GM21717 (cell line): ENCODE measurements at regions not wholly inside any gene's neighbourhood (a gene's known extent, or its start where the extent isn't known, plus 50 kb on each side); places are given as distances from the start of the nearest gene placed in this dataset.
"Not testable (repeated sequence)": the region's sequence is repeated elsewhere in the genome, so short reads cannot be mapped to it uniquely, and the experiment has no call there.

ENCODE experiments used
- ATAC-seq: cut with Tn5 transposase; IDR thresholded peaks from one replicate; pipeline ENCODE4 v1.9.1; 2021; ENCODE audit warnings: mild to moderate bottlenecking, moderate library complexity; ENCODE audit not compliant: unreplicated experiment

DNA sequence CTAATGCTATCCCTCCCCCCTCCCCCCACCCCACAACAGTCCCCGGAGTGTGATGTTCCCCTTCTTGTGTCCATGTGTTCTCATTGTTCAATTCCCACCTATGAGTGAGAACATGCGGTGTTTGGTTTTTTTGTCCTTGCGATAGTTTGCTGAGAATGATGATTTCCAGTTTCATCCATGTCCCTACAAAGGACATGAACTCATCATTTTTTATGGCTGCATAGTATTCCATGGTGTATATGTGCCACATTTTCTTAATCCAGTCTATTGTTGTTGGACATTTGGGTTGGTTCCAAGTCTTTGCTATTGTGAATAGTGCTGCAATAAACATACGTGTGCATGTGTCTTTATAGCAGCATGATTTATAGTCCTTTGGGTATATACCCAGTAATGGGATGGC lies 133.7 kb upstream of the ANK3 start:
- ATAC-seq: not testable (repeated sequence)

DNA sequence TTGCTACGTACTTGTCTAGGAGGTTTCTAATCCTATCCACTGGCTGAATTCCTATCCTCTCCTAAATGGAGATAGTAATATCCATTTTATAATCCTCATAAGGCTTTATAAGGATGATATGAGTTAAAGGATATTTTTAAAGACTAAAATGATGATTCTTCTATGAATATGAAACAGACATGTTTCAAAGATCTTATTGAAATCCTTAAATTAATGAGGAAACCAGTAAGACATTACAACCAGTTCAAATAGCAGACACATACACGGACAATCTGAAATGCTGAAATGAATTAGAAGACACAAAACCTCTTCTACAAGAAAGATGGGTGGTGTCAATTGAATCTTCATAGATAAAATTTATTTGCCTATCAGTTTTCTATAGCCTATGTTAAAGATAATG lies 132.9 kb upstream of the ANK3 start:
- ATAC-seq: no peak

DNA sequence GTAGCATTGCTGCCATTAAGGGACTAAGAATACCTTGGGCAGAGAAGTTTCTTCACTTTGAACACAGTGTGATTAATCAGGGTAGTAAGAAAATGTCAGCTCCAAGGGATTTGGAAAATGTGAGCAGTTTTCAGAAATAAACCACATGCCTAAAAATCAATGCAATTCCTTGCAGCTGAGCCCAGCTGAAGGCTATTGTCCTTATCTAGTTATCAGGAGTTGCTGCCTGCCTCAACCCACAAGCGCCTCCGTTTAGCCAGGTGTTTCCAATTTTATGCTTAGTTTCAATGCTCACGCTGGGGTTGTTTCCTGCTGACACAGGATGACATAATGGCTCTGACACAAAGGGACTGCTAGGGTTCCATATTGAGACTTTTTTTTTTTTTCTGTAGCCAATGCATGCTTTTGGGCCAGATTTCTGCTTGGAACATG lies 132.3 kb upstream of the ANK3 start:
- ATAC-seq: no peak

DNA sequence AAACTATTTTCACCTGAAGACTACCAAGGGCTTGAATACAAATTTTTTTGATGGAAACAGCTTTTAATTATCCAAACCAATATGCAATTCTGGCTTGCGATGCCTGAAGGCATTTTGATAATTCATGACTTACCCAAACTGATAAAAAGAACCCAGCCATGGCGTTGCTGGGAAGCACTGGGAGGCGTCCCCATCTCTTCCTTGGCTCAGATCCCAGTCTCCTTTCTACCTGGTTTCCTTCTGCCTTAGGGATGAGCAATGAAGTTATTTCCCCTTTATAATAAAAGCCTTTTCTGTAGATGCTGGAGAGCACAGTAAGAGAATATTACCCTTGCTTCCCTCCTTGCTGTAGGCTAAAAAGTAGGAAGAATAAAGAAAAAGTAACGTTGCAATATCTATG lies 129.1 kb upstream of the ANK3 start:
- no peak for ATAC-seq

DNA sequence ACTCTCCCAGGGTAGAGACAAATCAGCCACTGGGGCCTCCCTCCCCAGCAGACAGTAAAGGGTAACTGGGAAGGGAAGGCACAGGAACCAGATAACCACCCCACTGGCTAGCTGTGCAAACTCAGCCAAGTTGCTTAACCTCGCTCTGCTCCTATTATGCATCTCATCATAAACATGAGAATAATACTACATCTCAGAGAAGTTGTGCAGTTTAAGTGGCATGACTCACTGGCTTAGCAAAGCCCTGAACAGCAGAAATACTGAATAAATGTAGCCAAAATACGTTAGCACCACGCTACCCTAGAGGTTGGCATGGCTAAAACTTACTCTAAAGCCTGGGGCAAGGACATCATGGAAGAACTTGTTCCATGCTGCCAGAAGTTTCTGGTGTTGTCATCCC lies 128.1 kb upstream of the ANK3 start:
- no peak for ATAC-seq

DNA sequence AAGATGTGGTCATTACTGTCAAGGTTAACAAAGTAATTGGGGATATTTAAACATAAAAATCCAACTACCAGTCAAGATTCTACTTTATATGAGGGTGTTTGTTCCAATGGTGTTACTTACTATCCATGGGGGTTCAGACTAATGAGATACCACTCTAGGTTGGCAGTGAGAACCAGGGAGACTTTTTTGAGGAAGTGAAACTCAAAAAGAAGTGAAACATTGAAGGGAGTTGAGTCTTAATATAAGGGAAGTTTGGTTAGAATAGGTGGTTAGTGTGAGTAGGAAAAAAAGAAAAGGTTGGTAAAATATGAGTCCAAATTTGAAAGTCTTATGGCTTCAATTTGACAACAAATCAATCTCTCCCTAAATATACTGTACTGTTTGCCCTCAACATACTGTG lies 123.6 kb upstream of the ANK3 start:
- peak; percentile 81 for ATAC-seq

DNA sequence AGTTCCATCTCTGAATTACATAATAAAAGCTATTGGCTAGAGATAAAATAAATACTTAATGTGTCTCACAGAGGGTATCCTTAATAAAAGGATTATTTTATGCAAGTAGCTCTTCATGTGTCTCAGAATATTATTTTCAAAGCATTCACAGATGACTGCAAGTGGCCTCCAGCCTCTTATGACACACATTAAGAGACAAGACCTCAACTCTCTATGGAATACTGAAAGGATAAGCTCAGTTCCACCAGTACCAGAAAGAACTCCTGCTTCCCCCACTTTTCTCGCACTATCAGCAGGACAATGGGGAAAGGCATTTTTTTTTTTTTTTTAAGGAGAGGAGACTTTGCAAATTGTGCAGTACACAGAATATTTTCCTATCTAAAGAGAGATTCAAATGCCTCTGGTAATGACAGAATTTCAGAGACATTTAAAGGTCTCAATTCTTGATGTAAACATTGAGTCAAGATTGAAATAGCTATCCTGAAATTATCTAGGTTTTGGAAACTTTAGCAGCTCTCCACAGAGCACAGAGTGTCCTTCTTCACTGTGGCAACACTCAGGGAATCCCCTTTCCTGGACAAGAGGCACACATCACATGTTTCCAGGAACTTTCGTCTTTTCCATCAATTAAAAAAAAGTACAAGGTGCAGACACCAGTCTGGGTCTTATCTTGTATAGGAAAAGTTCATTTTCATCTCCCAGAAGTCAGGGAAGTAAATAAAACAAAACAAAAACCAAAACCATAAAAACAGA lies 122.0 kb upstream of the ANK3 start:
- no peak for ATAC-seq

DNA sequence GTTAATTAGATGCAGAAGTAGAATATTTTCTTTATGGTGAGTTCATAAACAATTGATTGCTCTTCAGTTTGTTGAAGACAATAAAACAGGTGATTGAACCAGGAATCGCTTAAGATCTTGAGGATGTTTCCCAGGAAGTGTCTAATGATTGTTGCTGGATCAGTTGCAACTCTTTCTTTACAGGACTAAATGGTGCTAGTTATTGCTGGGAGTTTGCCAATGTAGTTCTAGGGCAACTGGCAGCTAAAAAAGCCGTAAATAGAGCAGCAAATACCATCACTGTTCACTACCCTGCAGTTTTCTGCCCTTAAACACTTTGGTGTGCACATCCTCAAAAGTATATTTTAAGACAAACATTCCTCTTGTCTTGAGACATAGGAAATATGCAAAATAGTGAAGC lies 119.2 kb upstream of the ANK3 start:
- ATAC-seq: no peak

DNA sequence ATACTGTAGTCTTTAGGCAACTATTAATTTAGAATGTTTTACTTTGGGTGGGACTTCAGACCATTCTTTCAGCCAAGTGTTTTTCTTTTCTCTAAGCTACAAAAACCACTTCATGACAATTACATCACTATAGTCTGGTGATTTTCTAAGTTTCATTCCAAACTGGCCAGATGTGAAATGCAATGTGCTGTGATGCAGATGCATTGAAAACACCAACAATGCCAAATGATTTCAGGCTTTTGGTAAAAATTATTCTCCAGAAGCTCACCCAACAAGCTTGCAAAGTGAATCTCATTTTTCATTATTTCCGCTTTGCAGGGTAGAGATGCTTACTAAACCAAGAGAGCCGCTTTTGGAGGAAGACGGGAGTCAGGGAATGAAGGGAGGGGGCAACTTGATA lies 118.4 kb upstream of the ANK3 start:
- no peak for ATAC-seq

DNA sequence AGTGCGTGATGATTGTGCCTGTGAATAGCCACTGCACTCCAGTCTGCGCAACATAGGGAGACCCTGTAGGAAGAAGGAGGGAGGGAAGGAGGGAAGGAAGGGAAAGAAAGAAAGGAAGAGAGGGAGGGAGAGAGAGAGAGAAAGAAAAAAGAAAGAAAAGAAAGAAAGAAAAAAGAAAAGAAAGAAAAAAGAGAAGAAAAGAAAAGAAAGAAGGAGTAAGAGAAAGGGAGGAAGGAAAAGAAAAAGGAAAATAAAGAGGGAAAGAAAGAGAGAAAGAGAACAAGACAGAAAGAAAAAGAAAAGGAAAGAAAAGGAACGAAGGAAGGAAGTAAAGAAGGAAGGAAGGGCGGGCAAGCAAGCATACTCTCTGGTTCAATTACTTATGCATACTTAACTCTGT lies 112.9 kb upstream of the ANK3 start:
- no peak for ATAC-seq

DNA sequence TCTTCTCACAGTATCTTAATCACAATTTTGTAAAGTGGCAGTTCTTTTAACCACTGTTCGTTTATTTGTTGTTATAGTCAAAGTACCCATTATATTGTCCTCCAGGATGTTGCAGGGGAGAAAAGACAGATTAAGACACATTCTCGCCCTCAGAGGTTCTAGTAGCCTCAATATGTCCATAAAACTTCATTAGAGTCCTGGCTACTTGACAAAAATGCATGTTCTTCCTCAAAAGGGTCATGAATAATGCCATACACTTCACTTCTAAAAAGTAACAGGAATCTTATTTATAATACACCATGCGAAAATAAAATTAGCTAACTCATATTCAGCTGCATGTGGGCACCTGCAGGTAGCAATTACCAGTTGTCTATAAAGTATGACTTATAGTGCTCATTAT lies 109.3 kb upstream of the ANK3 start:
- ATAC-seq: no peak

DNA sequence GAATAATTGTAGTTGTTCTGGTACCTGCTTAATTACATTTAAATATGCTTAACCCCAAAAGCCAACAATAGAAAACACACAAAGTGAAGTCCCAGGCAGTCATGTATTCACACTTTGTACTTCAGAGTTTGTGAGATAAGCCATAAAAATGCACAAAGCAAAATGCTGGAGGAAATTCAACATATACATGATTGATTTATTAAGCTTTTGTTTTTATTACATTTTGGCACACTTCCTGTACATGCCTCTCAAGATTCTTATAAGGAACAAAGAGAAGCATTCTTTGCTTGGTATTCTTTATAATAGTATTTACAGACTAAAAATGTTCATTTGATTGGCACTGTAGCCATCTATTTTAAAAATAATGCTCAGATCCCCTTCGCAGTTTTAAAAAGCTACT lies 107.7 kb upstream of the ANK3 start:
- no peak for ATAC-seq

DNA sequence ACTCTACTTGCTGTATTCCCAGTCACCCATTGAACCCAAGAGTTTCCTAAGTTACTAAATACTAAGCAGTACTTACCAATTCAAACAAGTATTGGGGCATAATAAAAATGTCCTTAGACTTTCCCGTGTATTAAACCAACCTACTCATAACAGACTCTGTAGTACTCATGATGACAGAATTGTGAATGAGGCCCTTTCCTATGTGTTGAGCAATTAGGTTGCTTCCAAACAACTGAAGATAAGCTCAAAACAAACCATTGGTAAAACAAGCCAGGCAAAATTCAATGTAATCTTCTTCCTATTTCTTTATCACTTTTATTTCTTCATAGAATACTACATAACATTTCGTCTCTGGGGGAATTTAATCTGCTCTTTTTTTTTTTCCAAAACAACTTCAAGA lies 106.5 kb upstream of the ANK3 start:
- ATAC-seq: no peak

DNA sequence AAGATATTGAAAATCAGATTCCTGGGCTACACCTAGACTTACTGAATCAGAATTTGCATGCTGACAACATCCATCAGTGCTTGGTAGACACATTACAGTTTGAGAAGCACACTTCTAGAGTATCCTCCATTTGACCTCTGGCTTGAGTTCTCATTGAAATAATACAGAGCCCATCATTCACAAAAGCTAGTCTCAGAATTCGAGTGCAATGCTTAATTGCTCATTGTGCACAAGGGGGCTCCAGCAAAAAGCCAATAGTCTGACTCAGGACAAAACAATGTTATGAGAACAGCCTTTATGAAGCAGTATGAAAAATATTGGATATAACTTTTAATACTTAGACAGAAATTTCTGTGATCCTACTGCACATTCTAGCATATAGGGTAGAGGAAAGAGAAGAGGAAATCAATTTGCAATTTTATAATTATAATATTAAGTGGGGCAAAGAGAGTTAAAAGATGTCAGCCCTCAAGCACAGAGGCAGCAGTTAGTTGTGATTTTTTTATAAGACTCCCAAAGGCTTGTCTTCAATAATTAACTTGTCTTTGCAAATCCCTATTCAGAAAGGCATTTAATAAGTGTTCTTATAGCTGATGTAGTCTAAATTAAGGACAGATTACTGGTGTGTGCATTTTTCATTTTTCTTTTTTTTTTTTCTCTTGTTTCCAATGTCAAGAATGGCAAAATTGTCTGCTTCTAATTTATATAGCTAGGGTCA lies 105.8 kb upstream of the ANK3 start:
- no peak for ATAC-seq

DNA sequence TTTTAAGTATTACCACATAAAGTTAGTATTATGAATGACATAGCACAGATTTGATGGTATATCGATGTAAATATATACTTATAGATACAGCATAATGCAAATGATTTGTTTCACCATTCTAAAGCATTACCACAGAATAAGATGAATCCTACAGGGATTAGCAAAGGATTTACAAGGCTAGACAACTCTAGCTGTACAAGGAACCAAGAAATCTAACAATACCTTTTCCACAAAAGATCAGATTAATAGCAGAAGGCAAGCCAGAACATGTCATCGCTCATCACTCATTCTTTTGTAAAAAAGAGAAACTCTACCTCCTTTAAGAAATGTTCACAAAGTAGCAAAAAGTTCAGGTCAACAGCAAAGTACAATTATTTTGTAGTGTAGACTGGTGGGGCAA lies 105.1 kb upstream of the ANK3 start:
- ATAC-seq: no peak

DNA sequence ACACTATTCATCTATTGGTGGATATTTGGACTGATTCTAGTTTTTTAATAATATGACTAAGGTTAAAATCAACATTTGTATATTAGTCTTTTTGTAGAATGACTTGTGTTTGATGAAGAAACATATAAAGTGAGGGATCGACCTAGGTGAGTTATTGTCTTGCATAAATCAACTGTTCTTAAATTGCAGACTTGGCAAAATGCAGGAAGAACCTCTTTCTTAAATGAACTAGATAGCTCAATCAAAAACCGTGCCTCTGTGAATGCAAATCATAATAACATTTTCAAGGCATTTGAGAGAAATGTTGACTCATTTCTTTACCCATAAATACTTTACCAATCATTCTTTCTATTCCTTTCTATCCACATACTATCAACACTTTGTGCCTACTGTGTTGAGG lies 101.5 kb upstream of the ANK3 start:
- ATAC-seq: no peak

DNA sequence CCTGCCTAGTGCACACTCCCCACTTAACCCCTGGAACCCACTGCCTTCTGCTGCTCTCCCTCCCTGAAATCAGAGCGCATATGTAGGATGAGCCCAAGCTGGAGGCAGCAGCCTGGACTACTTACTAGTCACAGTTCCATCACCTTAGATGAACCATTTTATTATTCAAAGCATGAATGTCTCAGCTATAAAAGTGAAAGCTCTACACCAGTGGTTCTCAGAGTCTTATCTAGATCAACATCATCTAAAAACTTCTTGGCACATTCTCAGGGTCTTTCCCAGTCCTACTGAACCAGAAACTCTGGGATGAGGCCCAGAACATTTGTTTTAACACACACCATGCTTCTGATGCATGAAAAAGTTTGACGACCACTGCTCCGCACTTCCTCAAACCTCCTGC lies 100.3 kb upstream of the ANK3 start:
- no peak for ATAC-seq

DNA sequence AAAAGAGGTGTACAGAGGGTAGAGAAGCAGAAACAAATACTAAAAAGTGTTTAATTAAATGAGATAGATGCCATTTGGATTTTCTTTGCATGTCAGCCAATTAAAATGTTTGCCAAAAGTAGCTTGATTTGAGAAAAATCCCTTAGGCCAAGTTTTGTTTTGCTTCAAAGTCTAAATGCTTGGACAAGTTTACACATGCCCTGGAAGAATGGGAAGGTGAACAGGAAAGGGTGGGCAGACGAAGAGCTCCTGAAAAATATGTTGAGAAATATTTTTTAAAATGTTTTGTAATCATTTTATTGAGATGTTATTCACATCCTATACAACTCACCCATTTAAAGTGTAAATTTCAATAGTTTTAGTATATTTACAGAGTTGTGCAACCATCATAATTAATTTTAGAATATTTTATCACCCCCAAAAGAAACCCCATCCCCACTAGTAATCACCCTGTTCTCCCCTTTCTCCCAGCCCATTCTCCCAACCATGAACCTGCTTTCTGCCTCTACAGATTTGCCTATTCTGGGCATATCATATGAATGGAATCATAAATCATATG lies 98.5 kb upstream of the ANK3 start:
- ATAC-seq: no peak

DNA sequence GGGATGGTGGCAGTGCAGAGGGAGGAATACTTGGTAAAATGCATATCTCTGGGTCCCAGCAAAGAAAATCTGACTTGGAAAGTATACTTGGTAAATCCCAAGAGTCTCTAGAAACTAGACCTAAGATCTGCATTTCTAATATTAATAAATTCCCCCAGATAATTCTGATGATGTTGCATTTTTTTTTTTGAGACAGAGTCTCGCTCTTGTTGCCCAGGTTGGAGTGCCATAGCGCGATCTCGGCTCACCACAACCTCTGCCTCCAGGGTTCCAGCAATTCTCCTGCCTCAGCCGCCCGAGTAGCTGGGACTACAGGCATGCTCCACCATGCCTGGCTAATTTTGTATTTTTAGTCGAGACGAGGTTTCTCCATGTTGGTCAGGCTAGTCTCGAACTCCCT lies 97.9 kb upstream of the ANK3 start:
- ATAC-seq: no peak

DNA sequence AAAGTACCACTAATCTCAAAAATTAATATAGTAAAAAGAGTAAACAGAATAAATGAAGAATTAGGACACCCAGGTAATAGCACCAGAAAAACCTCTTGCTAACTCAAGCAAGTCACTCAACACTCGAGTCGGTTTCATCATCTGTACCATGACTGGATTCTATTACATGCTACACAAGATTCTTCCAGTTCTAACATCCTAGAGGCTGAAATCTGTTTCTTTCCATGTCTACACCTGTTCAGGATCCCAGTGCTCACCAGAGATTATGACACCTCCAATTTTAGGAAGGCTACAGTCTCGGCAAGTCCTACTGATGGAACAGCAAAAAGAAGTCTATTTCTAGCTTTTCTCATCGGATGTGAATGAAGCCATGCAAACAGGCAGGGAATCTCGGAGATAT lies 95.3 kb upstream of the ANK3 start:
- no peak for ATAC-seq

DNA sequence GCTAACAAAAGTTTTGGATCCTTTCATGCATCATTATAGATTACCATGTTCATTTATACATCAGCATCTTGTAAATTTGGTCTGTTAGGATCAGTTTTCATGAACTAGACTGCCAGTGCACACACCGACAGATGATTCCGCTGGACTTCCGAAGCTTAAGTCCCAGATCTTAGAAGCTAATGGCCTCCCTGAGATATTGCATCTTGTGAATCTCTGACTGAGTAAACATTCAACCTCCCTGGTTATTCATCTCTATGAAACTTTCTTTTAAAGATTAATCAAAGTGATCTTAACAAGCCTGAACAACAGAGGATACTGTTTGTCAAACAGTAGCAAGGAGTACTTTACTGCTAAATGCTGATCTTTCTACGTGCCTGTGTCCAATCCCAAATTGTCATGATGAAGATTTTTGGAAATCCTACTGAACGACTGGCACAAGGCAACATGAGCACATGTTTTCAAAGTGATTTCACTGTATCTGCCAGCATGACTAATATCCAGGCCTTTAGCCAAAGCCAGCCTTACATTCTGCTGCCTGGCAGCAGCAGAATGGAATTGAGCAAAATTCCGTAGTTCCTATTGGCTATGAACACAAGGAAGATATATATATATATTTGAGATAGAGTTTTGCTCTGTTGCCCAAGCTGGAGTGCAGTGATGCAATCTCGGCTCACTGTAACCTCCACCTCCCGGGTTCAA lies 91.3 kb upstream of the ANK3 start:
- no peak for ATAC-seq
